ENCODE measurements at regions not wholly inside any gene's neighbourhood (a gene's known extent, or its start where the extent isn't known, plus 50 kb on each side); places are given as distances from the start of the nearest gene placed in this dataset.

DNA sequence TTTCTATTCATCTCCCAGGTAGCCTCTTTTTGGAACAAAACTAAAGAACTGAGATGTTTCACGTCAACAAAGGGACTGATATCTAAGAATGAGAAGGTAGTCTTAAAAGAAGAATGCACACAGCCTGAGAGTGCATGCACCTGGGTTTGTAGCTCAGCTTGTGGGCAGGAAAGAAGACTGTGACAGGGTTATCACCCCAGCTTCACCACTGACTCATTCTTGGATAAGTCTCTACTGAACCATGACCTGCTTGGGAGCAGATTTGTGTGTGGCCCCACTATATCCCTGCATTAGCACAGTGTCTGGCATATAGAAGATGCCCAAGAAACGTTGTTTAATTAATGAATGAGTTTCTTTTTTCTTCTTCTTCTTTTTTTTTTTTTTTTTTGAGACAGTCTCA, 187.5 kb downstream of the GPAM start:
- Histone ChIP-seq H3K4me1 (ENCODE audit: control insufficient read depth, insufficient read depth, low read length, poor library complexity, severe bottlenecking) (no peaks in the 10 kb centered on the region), H3K27me3 (replicated peaks; ENCODE audit: control insufficient read depth, insufficient read depth, low read length, poor library complexity, severe bottlenecking) (peaks cover 4% of the 10 kb centered on the region), H3K4me3 (ENCODE audit: insufficient read depth, low read depth, low read length, poor library complexity, severe bottlenecking) (no peak overlapping the region), H3K27ac (ENCODE audit: insufficient read depth, low read length, poor library complexity, severe bottlenecking) (no peak overlapping the region), H3K36me3 (ENCODE audit: control insufficient read depth, insufficient read depth, low read length) (no peaks in the 10 kb centered on the region), H3K9me3 (ENCODE audit: control insufficient read depth, low read length) (no peaks in the 10 kb centered on the region)
- DNase-seq: no peak

DNA sequence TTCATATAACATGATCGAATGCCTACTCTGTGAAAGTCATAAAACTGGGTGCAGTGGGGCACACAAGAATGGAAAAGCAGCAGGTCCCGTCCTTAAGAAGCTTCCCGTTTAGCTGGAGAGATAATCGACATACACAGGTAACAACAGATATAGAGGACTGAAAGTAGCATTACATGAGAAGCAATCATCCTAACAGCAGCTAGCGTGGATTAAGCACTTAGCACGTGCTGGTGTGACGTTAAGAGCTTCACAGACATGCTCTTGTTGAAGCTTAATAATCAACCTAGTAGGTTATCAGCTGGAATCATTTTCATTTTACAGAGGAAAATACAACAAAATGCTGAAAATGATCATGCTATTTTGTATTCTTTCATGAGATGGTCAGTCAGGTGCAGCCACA, 184.8 kb downstream of the GPAM start:
- no peak overlapping the region for H3K27ac ChIP-seq (ENCODE audit: insufficient read depth, low read length, poor library complexity, severe bottlenecking)

DNA sequence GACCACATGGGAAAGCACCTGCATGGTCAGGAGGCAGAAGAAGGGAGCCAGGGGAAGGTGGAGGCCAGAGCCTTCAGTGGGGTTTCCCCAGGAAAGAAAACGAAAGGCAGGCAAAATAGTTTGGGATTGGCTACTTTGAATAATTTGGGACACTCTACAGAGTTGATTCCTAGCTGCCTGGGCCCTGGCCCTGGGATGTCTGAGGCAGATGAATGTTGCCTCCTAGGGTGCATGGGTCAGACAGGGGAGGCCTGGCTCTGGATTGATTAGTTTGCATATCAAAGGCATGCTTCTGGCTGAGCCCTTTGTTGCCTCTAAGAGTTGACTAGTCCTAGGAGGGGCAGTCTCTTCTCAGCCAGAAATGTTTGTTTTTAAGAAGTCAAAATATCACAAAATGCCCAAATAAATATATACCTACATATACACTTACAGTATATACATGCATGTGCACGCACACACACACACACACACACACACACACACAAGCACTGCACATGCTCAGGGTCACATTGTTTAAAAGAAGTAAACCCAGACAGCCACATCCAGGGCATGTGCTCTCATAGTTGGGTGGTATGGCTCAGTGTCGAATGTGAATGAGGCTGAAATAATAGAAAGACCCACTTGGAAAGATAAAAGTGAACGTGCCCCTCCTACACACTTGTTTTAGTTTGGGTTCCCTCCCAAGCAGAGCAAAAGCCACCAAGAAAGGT, 184.2 kb downstream of the GPAM start:
- H3K27ac ChIP-seq (ENCODE audit: insufficient read depth, low read length, poor library complexity, severe bottlenecking): no peak overlapping the region
- no peak for DNase-seq

More for the DNA sequence above, 184.8 kb downstream of the GPAM start:
- no peak for DNase-seq
- H3K4me3 ChIP-seq (ENCODE audit: insufficient read depth, low read depth, low read length, poor library complexity, severe bottlenecking): no peak overlapping the region
- H3K27me3 ChIP-seq (replicated peaks; ENCODE audit: control insufficient read depth, insufficient read depth, low read length, poor library complexity, severe bottlenecking): peaks cover 4% of the 10 kb centered on the region
- H3K9me3 ChIP-seq (ENCODE audit: control insufficient read depth, low read length): no peaks in the 10 kb centered on the region
- H3K36me3 ChIP-seq (ENCODE audit: control insufficient read depth, insufficient read depth, low read length): no peaks in the 10 kb centered on the region
- H3K4me1 ChIP-seq (ENCODE audit: control insufficient read depth, insufficient read depth, low read length, poor library complexity, severe bottlenecking): no peaks in the 10 kb centered on the region

DNA sequence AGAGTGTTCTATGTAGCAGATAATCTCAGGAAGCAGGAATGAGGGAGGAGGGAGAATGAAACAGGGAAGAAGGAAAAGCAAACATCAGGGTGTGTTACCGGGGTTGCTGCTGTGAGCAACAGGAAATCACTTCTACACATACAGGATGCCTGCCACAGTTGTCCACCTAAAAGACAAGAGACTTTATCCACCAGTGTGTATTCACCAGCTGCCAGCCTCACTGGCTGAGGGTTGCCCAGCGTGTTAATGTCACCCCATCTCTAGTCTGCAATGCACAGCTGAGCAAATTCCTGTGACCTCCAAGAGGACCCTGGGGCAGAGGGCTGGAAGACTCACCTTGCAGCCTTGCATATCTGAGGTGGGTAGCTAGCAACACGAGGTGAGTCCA, 183.7 kb downstream of the GPAM start:
- DNase-seq: no peak
- Histone ChIP-seq H3K36me3 (ENCODE audit: control insufficient read depth, insufficient read depth, low read length) (no peaks in the 10 kb centered on the region), H3K27ac (ENCODE audit: insufficient read depth, low read length, poor library complexity, severe bottlenecking) (no peak overlapping the region), H3K4me3 (ENCODE audit: insufficient read depth, low read depth, low read length, poor library complexity, severe bottlenecking) (no peak overlapping the region), H3K4me1 (ENCODE audit: control insufficient read depth, insufficient read depth, low read length, poor library complexity, severe bottlenecking) (no peaks in the 10 kb centered on the region), H3K27me3 (replicated peaks; ENCODE audit: control insufficient read depth, insufficient read depth, low read length, poor library complexity, severe bottlenecking) (peaks cover 4% of the 10 kb centered on the region), H3K9me3 (ENCODE audit: control insufficient read depth, low read length) (no peaks in the 10 kb centered on the region)

More for the DNA sequence above, 184.2 kb downstream of the GPAM start:
- H3K36me3 ChIP-seq (ENCODE audit: control insufficient read depth, insufficient read depth, low read length): no peaks in the 10 kb centered on the region
- H3K27me3 ChIP-seq (replicated peaks; ENCODE audit: control insufficient read depth, insufficient read depth, low read length, poor library complexity, severe bottlenecking): peaks cover 4% of the 10 kb centered on the region
- H3K4me1 ChIP-seq (ENCODE audit: control insufficient read depth, insufficient read depth, low read length, poor library complexity, severe bottlenecking): no peaks in the 10 kb centered on the region
- no peaks in the 10 kb centered on the region for H3K9me3 ChIP-seq (ENCODE audit: control insufficient read depth, low read length)
- H3K4me3 ChIP-seq (ENCODE audit: insufficient read depth, low read depth, low read length, poor library complexity, severe bottlenecking): no peak overlapping the region

DNA sequence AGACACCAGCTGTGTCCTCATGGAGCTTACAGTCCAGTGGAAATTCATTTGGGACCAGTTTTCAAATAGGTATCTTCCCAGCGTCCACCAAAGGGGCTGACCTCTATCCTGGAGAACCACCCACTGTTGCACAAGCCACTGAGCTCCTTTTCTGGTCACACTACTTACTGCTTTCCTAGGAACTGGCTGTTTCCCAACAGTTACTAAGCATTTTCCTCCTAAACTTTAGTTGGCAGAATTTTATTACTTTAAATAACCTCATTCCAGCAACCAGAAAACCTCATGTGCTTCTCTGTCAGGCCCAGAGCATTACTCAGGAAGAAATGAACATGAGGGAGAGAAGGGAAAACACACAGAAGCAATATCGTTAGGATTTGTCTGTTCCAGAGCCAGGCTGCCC, 183.1 kb downstream of the GPAM start:
- Histone ChIP-seq H3K4me3 (ENCODE audit: insufficient read depth, low read depth, low read length, poor library complexity, severe bottlenecking) (no peak overlapping the region), H3K27me3 (replicated peaks; ENCODE audit: control insufficient read depth, insufficient read depth, low read length, poor library complexity, severe bottlenecking) (peaks cover 4% of the 10 kb centered on the region), H3K9me3 (ENCODE audit: control insufficient read depth, low read length) (no peaks in the 10 kb centered on the region), H3K4me1 (ENCODE audit: control insufficient read depth, insufficient read depth, low read length, poor library complexity, severe bottlenecking) (no peaks in the 10 kb centered on the region), H3K36me3 (ENCODE audit: control insufficient read depth, insufficient read depth, low read length) (no peaks in the 10 kb centered on the region), H3K27ac (ENCODE audit: insufficient read depth, low read length, poor library complexity, severe bottlenecking) (no peak overlapping the region)
- DNase-seq: no peak

DNA sequence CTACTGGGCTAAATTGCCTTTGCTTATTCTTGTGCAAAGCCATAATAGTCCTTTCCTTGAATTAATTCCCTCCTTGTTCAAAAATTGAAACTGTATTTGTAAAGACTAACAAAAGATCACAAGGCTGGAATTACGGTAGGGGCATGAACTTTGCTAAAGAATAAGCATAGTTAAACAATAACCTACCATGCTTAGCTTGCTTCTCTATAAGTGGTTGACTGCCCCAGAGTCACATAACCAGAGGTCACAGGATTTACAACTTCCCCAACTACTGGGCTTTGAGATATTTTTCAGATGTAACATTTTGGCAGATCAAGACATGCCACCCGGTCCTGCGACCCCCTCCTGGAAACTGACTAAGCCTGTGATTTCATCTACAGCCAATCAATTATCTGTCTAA, 181.4 kb downstream of the GPAM start:
- H3K27ac ChIP-seq (ENCODE audit: insufficient read depth, low read length, poor library complexity, severe bottlenecking): no peak overlapping the region
- H3K9me3 ChIP-seq (ENCODE audit: control insufficient read depth, low read length): no peaks in the 10 kb centered on the region
- no peak overlapping the region for H3K4me3 ChIP-seq (ENCODE audit: insufficient read depth, low read depth, low read length, poor library complexity, severe bottlenecking)
- no peaks in the 10 kb centered on the region for H3K36me3 ChIP-seq (ENCODE audit: control insufficient read depth, insufficient read depth, low read length)
- H3K4me1 ChIP-seq (ENCODE audit: control insufficient read depth, insufficient read depth, low read length, poor library complexity, severe bottlenecking): no peaks in the 10 kb centered on the region
- peaks cover 4% of the 10 kb centered on the region for H3K27me3 ChIP-seq (replicated peaks; ENCODE audit: control insufficient read depth, insufficient read depth, low read length, poor library complexity, severe bottlenecking)
- no peak for DNase-seq

DNA sequence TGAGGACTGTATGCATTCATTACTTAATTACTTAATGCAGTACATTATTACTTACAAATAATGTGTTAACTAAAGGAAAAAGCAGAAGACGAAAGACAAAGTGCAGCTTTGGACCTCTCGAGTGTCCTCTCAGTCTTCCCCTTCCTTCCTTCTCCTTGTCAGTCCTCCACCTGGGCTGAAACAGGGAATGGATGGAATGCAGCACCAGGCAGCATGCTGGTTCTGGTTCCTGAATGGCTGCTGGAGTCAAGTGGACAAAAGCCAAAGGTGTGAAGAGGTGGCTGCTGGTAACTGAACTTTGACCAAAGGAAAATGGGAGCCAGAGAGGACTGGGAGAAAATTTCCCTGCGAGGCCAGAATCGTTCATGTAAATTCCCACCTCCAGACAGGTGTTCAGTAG, 179.5 kb downstream of the GPAM start:
- Histone ChIP-seq H3K27me3 (replicated peaks; ENCODE audit: control insufficient read depth, insufficient read depth, low read length, poor library complexity, severe bottlenecking) (peaks cover 4% of the 10 kb centered on the region), H3K4me3 (ENCODE audit: insufficient read depth, low read depth, low read length, poor library complexity, severe bottlenecking) (no peak overlapping the region), H3K36me3 (ENCODE audit: control insufficient read depth, insufficient read depth, low read length) (no peaks in the 10 kb centered on the region), H3K4me1 (ENCODE audit: control insufficient read depth, insufficient read depth, low read length, poor library complexity, severe bottlenecking) (no peaks in the 10 kb centered on the region), H3K9me3 (ENCODE audit: control insufficient read depth, low read length) (no peaks in the 10 kb centered on the region), H3K27ac (ENCODE audit: insufficient read depth, low read length, poor library complexity, severe bottlenecking) (no peak overlapping the region)
- no peak for DNase-seq

DNA sequence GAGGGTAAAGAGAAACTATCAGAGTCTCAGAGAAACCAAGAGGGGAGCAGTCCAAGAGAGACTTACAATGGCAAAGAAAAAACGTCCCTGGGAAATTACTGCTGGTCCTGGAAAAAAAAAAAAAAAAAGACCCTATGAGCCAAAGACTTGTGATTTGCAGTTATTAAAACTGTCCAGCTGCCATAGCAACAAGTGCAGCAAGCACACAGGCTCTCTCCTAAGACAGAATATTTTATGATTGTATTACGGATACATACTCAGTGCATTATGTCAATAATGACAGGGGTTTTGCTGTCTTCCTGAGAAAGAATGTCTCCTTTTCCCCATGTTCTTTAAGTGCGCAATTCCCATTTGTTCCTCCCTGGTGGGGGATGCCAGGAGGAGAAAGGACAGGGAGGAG, 178.5 kb downstream of the GPAM start:
- Histone ChIP-seq H3K9me3 (ENCODE audit: control insufficient read depth, low read length) (no peaks in the 10 kb centered on the region), H3K4me1 (ENCODE audit: control insufficient read depth, insufficient read depth, low read length, poor library complexity, severe bottlenecking) (no peaks in the 10 kb centered on the region), H3K36me3 (ENCODE audit: control insufficient read depth, insufficient read depth, low read length) (no peaks in the 10 kb centered on the region), H3K27me3 (replicated peaks; ENCODE audit: control insufficient read depth, insufficient read depth, low read length, poor library complexity, severe bottlenecking) (peaks cover 4% of the 10 kb centered on the region), H3K4me3 (ENCODE audit: insufficient read depth, low read depth, low read length, poor library complexity, severe bottlenecking) (no peak overlapping the region), H3K27ac (ENCODE audit: insufficient read depth, low read length, poor library complexity, severe bottlenecking) (no peak overlapping the region)
- DNase-seq: no peak

DNA sequence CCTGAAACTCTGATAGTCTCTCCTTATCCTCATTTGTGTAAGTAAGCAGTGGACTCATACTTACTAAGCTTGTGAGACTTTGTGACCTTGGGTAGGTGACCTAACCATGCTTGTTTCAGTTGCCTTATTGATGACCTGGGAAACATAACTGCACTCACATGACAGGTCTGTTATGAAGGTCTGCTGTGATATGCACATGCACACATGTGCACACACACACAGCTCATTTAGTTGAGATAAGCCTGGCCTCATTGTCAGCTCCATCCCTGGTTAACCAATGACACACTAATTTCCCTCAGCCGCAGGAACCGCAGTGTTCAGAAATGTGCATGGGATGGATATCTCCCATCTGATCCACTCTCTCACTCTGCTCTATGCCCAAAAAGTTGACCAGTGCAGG, 177.2 kb downstream of the GPAM start:
- DNase-seq: no peak
- Histone ChIP-seq H3K4me1 (ENCODE audit: control insufficient read depth, insufficient read depth, low read length, poor library complexity, severe bottlenecking) (no peaks in the 10 kb centered on the region), H3K4me3 (ENCODE audit: insufficient read depth, low read depth, low read length, poor library complexity, severe bottlenecking) (no peak overlapping the region), H3K27ac (ENCODE audit: insufficient read depth, low read length, poor library complexity, severe bottlenecking) (no peak overlapping the region), H3K36me3 (ENCODE audit: control insufficient read depth, insufficient read depth, low read length) (no peaks in the 10 kb centered on the region), H3K9me3 (ENCODE audit: control insufficient read depth, low read length) (no peaks in the 10 kb centered on the region), H3K27me3 (replicated peaks; ENCODE audit: control insufficient read depth, insufficient read depth, low read length, poor library complexity, severe bottlenecking) (no peaks in the 10 kb centered on the region)

DNA sequence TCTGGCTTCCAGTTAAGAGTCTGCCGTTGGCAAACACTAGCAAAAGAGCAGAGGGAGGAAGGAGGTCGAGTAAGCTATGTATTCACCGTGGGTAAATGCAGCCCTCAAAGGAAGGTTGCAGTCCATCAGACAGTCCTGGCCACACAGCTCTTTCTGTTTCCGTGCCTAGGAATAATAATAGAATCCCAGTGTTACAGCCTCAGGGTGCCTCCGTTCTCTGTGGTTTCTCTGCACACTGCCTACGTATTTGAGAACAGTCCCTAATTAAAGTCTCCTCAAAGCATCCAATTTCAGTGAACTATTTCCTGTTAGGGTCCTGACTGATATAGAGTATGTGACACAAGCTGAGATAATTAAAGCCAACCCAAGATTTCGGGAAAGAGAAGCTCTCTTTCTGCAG, 176.7 kb downstream of the GPAM start:
- Histone ChIP-seq H3K36me3 (ENCODE audit: control insufficient read depth, insufficient read depth, low read length) (no peaks in the 10 kb centered on the region), H3K9me3 (ENCODE audit: control insufficient read depth, low read length) (no peaks in the 10 kb centered on the region), H3K27me3 (replicated peaks; ENCODE audit: control insufficient read depth, insufficient read depth, low read length, poor library complexity, severe bottlenecking) (no peaks in the 10 kb centered on the region), H3K4me3 (ENCODE audit: insufficient read depth, low read depth, low read length, poor library complexity, severe bottlenecking) (no peak overlapping the region), H3K27ac (ENCODE audit: insufficient read depth, low read length, poor library complexity, severe bottlenecking) (no peak overlapping the region), H3K4me1 (ENCODE audit: control insufficient read depth, insufficient read depth, low read length, poor library complexity, severe bottlenecking) (no peaks in the 10 kb centered on the region)
- DNase-seq: no peak

All from effector memory CD4-positive, alpha-beta T cell (primary cell).